ENCODE measurements at regions not wholly inside any gene's neighbourhood (a gene's known extent, or its start where the extent isn't known, plus 50 kb on each side); places are given as distances from the start of the nearest gene placed in this dataset.

GRCh38 chr2:34251578-34251977 is 652.5 kb upstream of the FAM98A start:
- no peak overlapping the region for H3K4me3 ChIP-seq (replicated peaks; ENCODE audit: low read depth, low read length)
- no peak for DNase-seq (ENCODE audit: extremely low read depth, insufficient read length)
- H3K36me3 ChIP-seq (ENCODE audit: control insufficient read depth, insufficient read depth, low read length), result no peaks in the 10 kb centered on the region
- TF ChIP-seq CTCF (IDR thresholded peaks at IDR 0.05; ENCODE audit: insufficient read depth, low read length, poor library complexity, severe bottlenecking), result no peak
- H3K27me3 ChIP-seq (replicated peaks; ENCODE audit: control insufficient read depth, insufficient read depth, low read length), result no peaks in the 10 kb centered on the region

- Histone ChIP-seq H3K4me3 (replicated peaks; ENCODE audit: low read depth, low read length) (no peak overlapping the region), H3K27me3 (replicated peaks; ENCODE audit: control insufficient read depth, insufficient read depth, low read length) (no peaks in the 10 kb centered on the region), H3K36me3 (ENCODE audit: control insufficient read depth, insufficient read depth, low read length) (no peaks in the 10 kb centered on the region)
- TF ChIP-seq CTCF (IDR thresholded peaks at IDR 0.05; ENCODE audit: insufficient read depth, low read length, poor library complexity, severe bottlenecking), result no peak
- no peak for DNase-seq (ENCODE audit: extremely low read depth, insufficient read length)
These were observed 645.1 kb upstream of the FAM98A start for GRCh38 chr2:34244195-34244594.

- Histone ChIP-seq H3K4me3 (replicated peaks; ENCODE audit: low read depth, low read length) (no peak overlapping the region), H3K36me3 (ENCODE audit: control insufficient read depth, insufficient read depth, low read length) (no peaks in the 10 kb centered on the region), H3K27me3 (replicated peaks; ENCODE audit: control insufficient read depth, insufficient read depth, low read length) (no peaks in the 10 kb centered on the region)
- DNase-seq (ENCODE audit: extremely low read depth, insufficient read length), result no peak
- no peak for TF ChIP-seq CTCF (IDR thresholded peaks at IDR 0.05; ENCODE audit: insufficient read depth, low read length, poor library complexity, severe bottlenecking)
These were observed 643.6 kb upstream of the FAM98A start for GRCh38 chr2:34242763-34243123.

- no peak for TF ChIP-seq CTCF (IDR thresholded peaks at IDR 0.05; ENCODE audit: insufficient read depth, low read length, poor library complexity, severe bottlenecking)
These were observed 643.0 kb upstream of the FAM98A start for GRCh38 chr2:34241905-34242762.

GRCh38 chr2:34239511-34239910 is 640.4 kb upstream of the FAM98A start:
- no peak for DNase-seq (ENCODE audit: extremely low read depth, insufficient read length)
- Histone ChIP-seq H3K4me3 (replicated peaks; ENCODE audit: low read depth, low read length) (no peak overlapping the region), H3K27me3 (replicated peaks; ENCODE audit: control insufficient read depth, insufficient read depth, low read length) (no peaks in the 10 kb centered on the region), H3K36me3 (ENCODE audit: control insufficient read depth, insufficient read depth, low read length) (no peaks in the 10 kb centered on the region)
- TF ChIP-seq CTCF (IDR thresholded peaks at IDR 0.05; ENCODE audit: insufficient read depth, low read length, poor library complexity, severe bottlenecking), result no peak

More at GRCh38 chr2:34241905-34242762, 643.0 kb upstream of the FAM98A start:
- Histone ChIP-seq H3K4me3 (replicated peaks; ENCODE audit: low read depth, low read length) (no peak overlapping the region), H3K36me3 (ENCODE audit: control insufficient read depth, insufficient read depth, low read length) (no peaks in the 10 kb centered on the region), H3K27me3 (replicated peaks; ENCODE audit: control insufficient read depth, insufficient read depth, low read length) (no peaks in the 10 kb centered on the region)
- no peak for DNase-seq (ENCODE audit: extremely low read depth, insufficient read length)

Data from GM06990 (cell line).